OCI-LY7 (cell line): ENCODE measurements at regions not wholly inside any gene's neighbourhood (a gene's known extent, or its start where the extent isn't known, plus 50 kb on each side); places are given as distances from the start of the nearest gene placed in this dataset.

Experiments
- EZH2phosphoT487 ChIP-seq: fragments of 200-600 bp; sonication (generic); IDR thresholded peaks from 2 replicates; pipeline ENCODE4 v1.6.1; 2018; ENCODE audit warnings: low read depth, borderline replicate concordance, mild to moderate bottlenecking, mixed run types, antibody characterized with exemption, low read length, moderate library complexity, mixed read lengths
- TF ChIP-seq, protein P1 (sequence below): fragments of 200-600 bp; sonication (generic); conservative IDR thresholded peaks from 2 replicates; pipeline ENCODE4 v1.5.1; 2014; ENCODE audit warnings: mild to moderate bottlenecking, antibody characterized with exemption, low read length, moderate library complexity, mixed read lengths

DNA sequence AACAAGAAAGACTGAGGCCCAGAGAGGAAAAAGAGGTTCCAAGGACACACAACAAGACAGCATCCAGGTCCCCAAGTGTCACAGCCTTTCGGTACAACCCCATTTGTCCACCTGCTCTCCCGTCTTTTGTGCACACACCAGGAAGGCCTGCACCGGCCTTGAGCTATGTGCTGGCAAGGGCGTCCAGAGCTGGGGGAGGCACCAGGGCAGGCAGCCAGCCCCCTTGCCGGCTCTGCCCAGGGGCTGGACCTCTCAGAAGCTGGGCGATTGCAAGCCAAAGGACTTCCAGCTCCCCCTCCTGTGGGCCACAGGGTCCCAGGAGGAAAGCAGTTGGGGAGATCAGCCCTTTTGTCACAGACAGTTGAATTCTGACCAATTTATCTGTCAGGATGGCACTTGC lies 210.5 kb downstream of the MN1 start:
- TF ChIP-seq, protein P1, sequence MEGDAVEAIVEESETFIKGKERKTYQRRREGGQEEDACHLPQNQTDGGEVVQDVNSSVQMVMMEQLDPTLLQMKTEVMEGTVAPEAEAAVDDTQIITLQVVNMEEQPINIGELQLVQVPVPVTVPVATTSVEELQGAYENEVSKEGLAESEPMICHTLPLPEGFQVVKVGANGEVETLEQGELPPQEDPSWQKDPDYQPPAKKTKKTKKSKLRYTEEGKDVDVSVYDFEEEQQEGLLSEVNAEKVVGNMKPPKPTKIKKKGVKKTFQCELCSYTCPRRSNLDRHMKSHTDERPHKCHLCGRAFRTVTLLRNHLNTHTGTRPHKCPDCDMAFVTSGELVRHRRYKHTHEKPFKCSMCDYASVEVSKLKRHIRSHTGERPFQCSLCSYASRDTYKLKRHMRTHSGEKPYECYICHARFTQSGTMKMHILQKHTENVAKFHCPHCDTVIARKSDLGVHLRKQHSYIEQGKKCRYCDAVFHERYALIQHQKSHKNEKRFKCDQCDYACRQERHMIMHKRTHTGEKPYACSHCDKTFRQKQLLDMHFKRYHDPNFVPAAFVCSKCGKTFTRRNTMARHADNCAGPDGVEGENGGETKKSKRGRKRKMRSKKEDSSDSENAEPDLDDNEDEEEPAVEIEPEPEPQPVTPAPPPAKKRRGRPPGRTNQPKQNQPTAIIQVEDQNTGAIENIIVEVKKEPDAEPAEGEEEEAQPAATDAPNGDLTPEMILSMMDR: no peak
- TF ChIP-seq EZH2phosphoT487: no peak
